Forelimb muscle (tissue), 1 donor: ENCODE measurements at regions not wholly inside any gene's neighbourhood (a gene's known extent, or its start where the extent isn't known, plus 50 kb on each side); places are given as distances from the start of the nearest gene placed in this dataset.

Experiments used
- DNase-seq: peaks from one replicate; pipeline ENCODE4 v3.0.0-alpha.2; 2013; ENCODE audit warnings: low read depth

DNA sequence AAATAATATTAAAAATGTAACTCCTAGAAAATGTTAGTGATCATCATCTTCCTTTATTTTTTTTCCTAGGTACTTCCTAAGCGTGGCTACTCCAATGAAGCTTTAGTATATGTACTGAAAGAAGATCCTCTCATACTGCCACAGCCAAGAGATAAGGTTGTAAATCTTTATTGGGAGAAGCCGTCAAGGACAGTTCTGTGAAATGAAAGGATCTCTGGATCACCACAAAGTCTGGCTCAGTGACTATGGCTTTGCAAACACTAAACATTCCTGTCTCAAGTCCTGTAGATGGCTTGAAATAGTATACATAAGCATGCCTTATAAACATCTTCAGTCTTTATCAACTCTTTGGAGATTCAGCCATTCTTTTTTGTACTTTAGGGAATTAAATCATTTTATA lies 61.2 kb upstream of the DPH5 start:
- no peak for DNase-seq

DNA sequence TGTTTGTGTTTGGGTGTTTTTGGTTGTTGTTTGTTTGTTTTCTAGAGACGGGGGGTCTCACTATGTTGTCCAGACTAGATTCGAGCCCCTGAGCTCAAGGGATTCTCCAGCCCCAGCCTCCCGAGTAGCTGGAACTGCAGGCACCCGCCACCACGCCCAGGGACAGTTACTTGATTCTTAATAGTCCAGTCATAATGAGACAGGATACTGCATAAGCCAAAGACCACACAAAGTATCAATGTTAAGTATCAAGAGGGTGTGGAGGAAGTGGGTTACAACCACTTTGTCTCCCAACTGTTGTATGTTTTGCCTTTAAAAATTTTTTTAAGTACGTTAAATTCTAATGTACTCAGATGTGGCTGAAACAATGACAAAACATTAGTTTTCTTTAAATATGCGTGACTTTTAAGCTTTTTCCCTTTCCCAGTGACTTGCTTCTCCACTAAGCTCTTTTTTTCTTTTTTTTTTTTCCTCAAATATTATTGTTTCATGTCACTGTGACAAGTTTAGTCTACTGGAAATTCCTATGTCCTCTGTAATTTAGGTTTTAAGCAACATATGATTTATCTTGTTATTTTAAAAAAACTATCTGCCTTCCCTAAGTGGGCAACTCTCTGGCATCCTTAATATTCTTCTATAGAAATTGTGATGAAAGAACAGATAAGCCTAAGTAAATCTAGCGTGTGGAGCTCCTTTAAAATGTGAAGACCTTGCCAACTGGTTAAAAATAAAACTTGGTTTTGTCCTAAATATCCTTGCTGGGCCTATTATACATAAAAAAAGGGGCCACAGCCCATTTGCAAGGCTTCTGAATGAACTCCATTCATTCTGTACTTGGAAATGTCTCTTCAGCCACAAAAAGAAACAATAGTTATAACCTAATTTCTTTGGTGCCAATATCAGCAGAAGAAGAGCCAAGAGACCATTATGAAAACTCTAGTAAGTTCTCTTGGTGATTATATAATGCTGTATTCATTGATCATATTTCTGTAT lies 56.2 kb upstream of the DPH5 start:
- DNase-seq, result no peak

DNA sequence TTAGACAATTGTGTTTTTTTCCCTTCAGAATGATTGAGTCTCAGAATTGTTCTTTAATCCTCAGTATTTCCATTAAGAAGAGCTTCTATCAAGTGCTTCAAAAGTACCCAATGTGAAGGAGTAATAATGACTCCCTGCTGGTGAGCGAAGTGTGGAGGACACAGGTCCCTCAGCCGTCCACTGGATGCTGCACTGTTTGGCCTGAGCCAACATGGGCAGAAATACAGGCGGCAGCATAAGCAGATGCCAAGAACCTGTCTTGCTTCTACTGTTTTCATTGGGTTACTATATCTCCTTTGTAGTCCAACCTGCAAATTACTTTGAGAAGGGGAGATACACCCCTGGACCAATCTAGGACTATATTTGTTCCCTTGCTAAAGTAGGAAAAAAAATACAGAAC lies 55.3 kb upstream of the DPH5 start:
- DNase-seq, result no peak

DNA sequence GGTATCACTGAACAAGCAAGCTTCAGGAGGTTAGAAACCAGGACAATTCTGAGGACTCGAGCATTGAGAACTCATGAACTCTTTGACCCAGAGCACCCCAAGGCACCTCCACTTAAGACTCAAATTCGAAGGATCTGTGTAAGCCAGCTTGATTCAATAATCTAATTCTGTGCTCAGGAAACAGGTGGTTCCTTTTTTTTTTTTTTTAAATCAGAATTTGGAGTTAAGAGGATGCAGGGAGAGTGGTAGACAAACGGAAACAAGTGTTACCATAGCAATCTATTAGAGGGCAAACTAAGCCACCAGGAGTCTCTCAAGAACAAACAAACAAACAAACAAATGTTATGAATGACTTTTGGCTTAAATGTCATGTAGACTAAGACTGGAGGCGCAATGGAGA lies 53.8 kb upstream of the DPH5 start:
- no peak for DNase-seq

DNA sequence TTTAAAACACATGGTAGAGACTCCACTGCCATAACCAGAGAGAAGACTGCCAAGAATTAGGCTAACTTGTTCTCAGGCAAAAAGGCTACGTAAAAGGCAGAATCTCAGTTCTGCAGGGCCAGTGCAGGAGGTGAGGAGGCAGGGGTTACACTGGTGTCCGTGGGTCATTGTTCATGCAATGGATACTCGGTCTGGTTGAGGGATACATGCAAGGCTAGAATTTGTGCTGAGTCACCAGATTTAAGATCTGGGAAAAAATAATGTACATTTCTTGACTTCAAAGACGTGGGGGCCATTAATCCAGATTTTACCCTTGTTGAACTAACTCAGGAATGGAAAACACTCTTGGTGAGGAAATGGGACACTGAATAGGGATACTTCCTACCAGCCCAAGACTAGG lies 52.3 kb upstream of the DPH5 start:
- DNase-seq, result no peak

DNA sequence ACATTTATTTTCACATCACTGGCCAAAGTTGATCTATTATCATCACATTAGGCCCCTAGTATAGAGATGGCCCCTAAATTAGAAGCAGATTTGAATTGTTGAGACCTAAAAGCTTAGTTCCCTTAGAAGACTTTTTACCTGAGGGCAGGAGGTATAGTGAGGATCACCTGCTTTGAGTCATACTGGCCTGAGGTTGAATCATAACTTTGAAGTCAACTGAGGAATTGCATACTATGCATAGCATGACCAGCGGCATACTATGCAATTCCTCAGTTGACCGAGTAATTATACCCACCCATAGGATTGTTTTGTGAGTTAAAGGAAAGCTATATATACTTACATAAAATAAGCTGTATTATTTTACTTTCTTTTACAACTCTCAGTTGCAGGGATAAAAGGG lies 50.3 kb upstream of the DPH5 start:
- no peak for DNase-seq
